ENCODE measurements at regions not wholly inside any gene's neighbourhood (a gene's known extent, or its start where the extent isn't known, plus 50 kb on each side); places are given as distances from the start of the nearest gene placed in this dataset.

GRCh38 chr5:59972043-59972442 is 78.5 kb upstream of the PDE4D start:
- H3K4ac ChIP-seq (ENCODE audit: low read depth, low read length) = no peak overlapping the region
- peaks cover 2% of the 10 kb centered on the region; the same call in 1 of the 2 replicates for H3K27me3 Mint-ChIP-seq (ENCODE audit: low read depth)
- H3K36me3 Mint-ChIP-seq (ENCODE audit: insufficient read depth in 1 of 3, low read depth in 3 of 3) = no peaks in the 10 kb centered on the region
- no peak overlapping the region for H3K4me2 ChIP-seq (ENCODE audit: insufficient read depth, insufficient read length, low read length)
- H3K27me3 ChIP-seq (ENCODE audit: insufficient read depth, low read length) = no peaks in the 10 kb centered on the region
- H3K56ac ChIP-seq (ENCODE audit: insufficient read length, low read depth, low read length) = no peak overlapping the region
- H3K27ac Mint-ChIP-seq = no peak overlapping the region
- H4K20me1 ChIP-seq (ENCODE audit: control insufficient read depth, insufficient read depth, insufficient read length) = no peaks in the 10 kb centered on the region
- H3K79me1 ChIP-seq (ENCODE audit: insufficient read depth, low read depth, low read length, poor library complexity, severe bottlenecking) = no peaks in the 10 kb centered on the region
- no peak overlapping the region for H3K18ac ChIP-seq (ENCODE audit: insufficient read length, low read depth, low read length)
- H3K4me1 Mint-ChIP-seq = 0 out of 4 replicates have a peak, but pooled peaks cover 0 to 5% of the 10 kb centered on the region in 2 experiments
- no peak overlapping the region for H2BK120ac ChIP-seq (ENCODE audit: low read depth, low read length, poor library complexity, severe bottlenecking)
- no peaks in the 10 kb centered on the region for H3K9me3 Mint-ChIP-seq
- H2BK12ac ChIP-seq (ENCODE audit: insufficient read length, low read depth, low read length) = no peak overlapping the region
- no peak overlapping the region for H2AK5ac ChIP-seq (ENCODE audit: insufficient read length, low read length)
- DNase-seq = no peak
- H3T11ph ChIP-seq (ENCODE audit: low read length) = no peak overlapping the region
- no CpG with 5 or more reads among the region's 1 CpG for WGBS (ENCODE audit: extremely low coverage, insufficient read length, low lambda C conversion rate)
- no peaks in the 10 kb centered on the region for H3K79me2 ChIP-seq (ENCODE audit: insufficient read depth, low read length)
- no peaks in the 10 kb centered on the region for H3K9me3 ChIP-seq (ENCODE audit: control insufficient read depth, low read depth, low read length)
- no peak overlapping the region for H2BK5ac ChIP-seq (ENCODE audit: insufficient read length, low read length)
- no peak overlapping the region for H4K91ac ChIP-seq (ENCODE audit: insufficient read length, low read depth, low read length)
- no peak overlapping the region for H2BK20ac ChIP-seq (ENCODE audit: low read depth, low read length, poor library complexity, severe bottlenecking)
- no peak overlapping the region for H2AFZ ChIP-seq (ENCODE audit: low read length)
- TF ChIP-seq CTCF (conservative IDR thresholded peaks at IDR 0.05) = no peak
- H4K5ac ChIP-seq (ENCODE audit: insufficient read length, low read depth, low read length) = no peak overlapping the region
- H3K23ac ChIP-seq (ENCODE audit: insufficient read length, low read depth, low read length) = no peak overlapping the region
- H3K4me3 Mint-ChIP-seq = no peak overlapping the region
- H4K8ac ChIP-seq (replicated peaks; ENCODE audit: insufficient read length, low read depth, low read length) = no peak overlapping the region
- H3K4me1 ChIP-seq (ENCODE audit: insufficient read depth, low read length) = no peaks in the 10 kb centered on the region
- H2BK15ac ChIP-seq (ENCODE audit: low read depth, low read length) = no peak overlapping the region
- no peak overlapping the region for H3K14ac ChIP-seq (ENCODE audit: insufficient read depth, low read length)
- H3K9ac ChIP-seq (ENCODE audit: extremely low read depth, insufficient read length, low read length) = no peak overlapping the region
- no peak overlapping the region for H3K27ac ChIP-seq (ENCODE audit: insufficient read length, low read depth, low read length)
- H3K23me2 ChIP-seq (ENCODE audit: insufficient read length, low read depth, low read length, poor library complexity, severe bottlenecking) = no peaks in the 10 kb centered on the region

Data from H9 (cell line).